ENCODE measurements at regions not wholly inside any gene's neighbourhood (a gene's known extent, or its start where the extent isn't known, plus 50 kb on each side); places are given as distances from the start of the nearest gene placed in this dataset.

GRCh38 chr1:184297244-184297750, 89.5 kb upstream of the C1orf21 start:
- TF ChIP-seq CTCF (IDR thresholded peaks at IDR 0.05), result no peak
- intact Hi-C loops (cut with DNase I; ENCODE audit: low total_unique reads), result no loop called here
- Histone ChIP-seq H3K27me3 (no peaks in the 10 kb centered on the region), H3K4me1 (peaks cover 0 to 23% (median 8%) of the 10 kb centered on the region in 4 donors), H3K9me3 (no peaks in the 10 kb centered on the region), H3K4me3 (no peak overlapping the region), H3K27ac (peak overlapping the region; percentile 63 to 80), H3K36me3 (no peaks in the 10 kb centered on the region)
- no peak for DNase-seq

- H3K9me3 ChIP-seq, result no peaks in the 10 kb centered on the region
- H3K4me1 ChIP-seq, result peaks cover 0 to 23% (median 8%) of the 10 kb centered on the region in 4 donors
- no peak overlapping the region for H3K4me3 ChIP-seq
- intact Hi-C loops (cut with DNase I; ENCODE audit: low total_unique reads), result no loop called here
- no peak for TF ChIP-seq CTCF (IDR thresholded peaks at IDR 0.05)
- DNase-seq, result no peak
- H3K27ac ChIP-seq, result peak overlapping the region in 1 of 2 donors; percentile 15
- H3K27me3 ChIP-seq, result no peaks in the 10 kb centered on the region
- H3K36me3 ChIP-seq, result no peaks in the 10 kb centered on the region
These were observed 88.1 kb upstream of the C1orf21 start for GRCh38 chr1:184298440-184299405.

DNA sequence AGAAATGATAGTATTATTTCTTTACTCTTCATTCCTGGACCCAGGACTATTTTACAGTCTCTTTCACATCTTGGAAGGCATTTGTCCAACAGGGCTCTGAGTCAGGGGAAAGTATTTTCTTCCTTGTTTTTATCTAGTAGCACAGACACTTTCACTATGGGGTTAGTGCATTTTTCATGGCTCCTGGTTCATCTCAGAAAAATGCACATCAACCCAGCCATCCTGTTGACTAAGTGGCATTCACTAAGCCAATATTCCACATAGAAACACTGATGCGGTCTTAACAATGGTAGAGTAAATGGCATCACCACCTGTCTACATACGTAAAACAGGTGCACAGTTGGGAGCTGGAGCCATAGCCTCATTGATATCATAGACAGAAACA, 87.4 kb upstream of the C1orf21 start:
- Histone ChIP-seq H3K36me3 (no peaks in the 10 kb centered on the region), H3K4me1 (peaks cover 0 to 23% (median 8%) of the 10 kb centered on the region in 4 donors), H3K27me3 (no peaks in the 10 kb centered on the region), H3K4me3 (no peak overlapping the region), H3K9me3 (no peaks in the 10 kb centered on the region), H3K27ac (no peak overlapping the region)
- intact Hi-C loops (cut with DNase I; ENCODE audit: low total_unique reads), result no loop called here
- no peak for TF ChIP-seq CTCF (IDR thresholded peaks at IDR 0.05)
- DNase-seq, result no peak

DNA sequence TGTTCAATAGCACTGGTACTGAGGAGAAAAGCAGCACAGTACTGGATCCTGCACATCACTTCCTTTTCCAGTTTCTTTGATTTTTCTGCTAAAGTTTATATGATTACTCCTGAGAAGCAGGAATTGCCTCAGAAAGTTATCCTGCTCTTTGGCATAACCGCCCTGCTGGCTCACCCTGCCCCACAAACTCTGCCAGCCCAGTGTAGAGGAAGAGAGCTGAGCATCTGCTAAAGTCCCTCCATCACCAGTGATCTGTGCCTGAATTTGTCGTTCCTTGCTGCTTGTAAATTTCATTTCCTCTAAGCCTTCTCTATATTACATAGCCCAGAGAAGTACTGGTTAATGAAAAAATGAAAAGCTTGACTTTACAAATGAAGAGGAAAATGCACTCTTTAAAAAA, 87.0 kb upstream of the C1orf21 start:
- Histone ChIP-seq H3K27me3 (no peaks in the 10 kb centered on the region), H3K4me3 (no peak overlapping the region), H3K4me1 (peaks cover 0 to 23% (median 8%) of the 10 kb centered on the region in 4 donors), H3K36me3 (no peaks in the 10 kb centered on the region), H3K9me3 (no peaks in the 10 kb centered on the region), H3K27ac (no peak overlapping the region)
- no peak for TF ChIP-seq CTCF (IDR thresholded peaks at IDR 0.05)
- intact Hi-C loops (cut with DNase I; ENCODE audit: low total_unique reads), result no loop called here
- no peak for DNase-seq

GRCh38 chr1:184300446-184300845, 86.4 kb upstream of the C1orf21 start:
- no peak overlapping the region for H3K27ac ChIP-seq
- no peak for TF ChIP-seq CTCF (IDR thresholded peaks at IDR 0.05)
- no peaks in the 10 kb centered on the region for H3K36me3 ChIP-seq
- H3K9me3 ChIP-seq, result no peaks in the 10 kb centered on the region
- DNase-seq, result no peak
- intact Hi-C loops (cut with DNase I; ENCODE audit: low total_unique reads), result no loop called here
- H3K4me3 ChIP-seq, result no peak overlapping the region
- peaks cover 0 to 23% (median 8%) of the 10 kb centered on the region in 4 donors for H3K4me1 ChIP-seq
- H3K27me3 ChIP-seq, result no peaks in the 10 kb centered on the region
